D721Med (cell line): ENCODE measurements at regions not wholly inside any gene's neighbourhood (a gene's known extent, or its start where the extent isn't known, plus 50 kb on each side); places are given as distances from the start of the nearest gene placed in this dataset.

Source experiments
- DNase-seq: peaks from one replicate; pipeline ENCODE4 v3.0.0; 2011; ENCODE audit warnings: low spot score; ENCODE audit not compliant: insufficient read length
- FAIRE-seq: peaks from 2 replicates; lab custom pipeline; 2011; peaks lifted over from hg19 to GRCh38; lab: Jason Lieb, UNC
- CTCF ChIP-seq: IDR thresholded peaks from 2 replicates; pipeline ENCODE4 v1.5.1; 2012; ENCODE audit warnings: mild to moderate bottlenecking, control low read depth; ENCODE audit not compliant: insufficient read depth; ENCODE audit errors: missing control alignments

- no peak for FAIRE-seq
- no peak for DNase-seq
- TF ChIP-seq CTCF = no peak
Observed at GRCh38 chr1:60891281-60891680, 191.1 kb upstream of the NFIA start.

- no peak for FAIRE-seq
- TF ChIP-seq CTCF = no peak
- no peak for DNase-seq
Observed at GRCh38 chr1:60890664-60891063, 191.7 kb upstream of the NFIA start.

- DNase-seq (no peak), FAIRE-seq (no peak)
- TF ChIP-seq CTCF = no peak
Observed at GRCh38 chr1:60889709-60890108, 192.7 kb upstream of the NFIA start.

GRCh38 chr1:60888126-60888525 is 194.2 kb upstream of the NFIA start:
- FAIRE-seq = no peak
- TF ChIP-seq CTCF = no peak
- no peak for DNase-seq

GRCh38 chr1:60886793-60887331 is 195.5 kb upstream of the NFIA start:
- no peak for FAIRE-seq
- DNase-seq = no peak
- TF ChIP-seq CTCF = no peak

GRCh38 chr1:60886090-60886489 is 196.3 kb upstream of the NFIA start:
- TF ChIP-seq CTCF = no peak
- FAIRE-seq = no peak

GRCh38 chr1:60880202-60880601 is 202.2 kb upstream of the NFIA start:
- no peak for TF ChIP-seq CTCF

More at GRCh38 chr1:60886090-60886489, 196.3 kb upstream of the NFIA start:
- no peak for DNase-seq

More at GRCh38 chr1:60880202-60880601, 202.2 kb upstream of the NFIA start:
- DNase-seq (no peak), FAIRE-seq (no peak)
